Body of pancreas (tissue), 4 donors: ENCODE measurements at regions not wholly inside any gene's neighbourhood (a gene's known extent, or its start where the extent isn't known, plus 50 kb on each side); places are given as distances from the start of the nearest gene placed in this dataset.

Source experiments
- ATAC-seq: fragments of 150-250 bp; one replicate; pipeline ENCODE4 v1.9.1; 2016
- DNase-seq, 4 donors: peaks; one replicate each; pipeline ENCODE4 v3.0.0-alpha.2; 2019
- H3K27ac ChIP-seq, 4 donors: fragments of 200-600 bp; sonication (generic); 1 replicate in 3 of 4; 2 replicates in 1 of 4; pipeline versions ENCODE4 v1.5.1 to v1.6.1; 2016 to 2019; ENCODE audit warnings: mild to moderate bottlenecking in 1 of 4, mixed read lengths in 1 of 4, moderate library complexity in 1 of 4
- H3K27me3 ChIP-seq, 2 donors: fragments of 200-600 bp; sonication (generic); one replicate each; pipeline ENCODE4 v1.6.0; 2016; ENCODE audit warnings: mild to moderate bottlenecking in 1 of 2
- H3K36me3 ChIP-seq, 2 donors: fragments of 200-600 bp; sonication (generic); replicated peaks in 1 of 2; 2 replicates each; pipeline ENCODE4 v1.5.1; 2016; ENCODE audit warnings: low read depth in 2 of 2; ENCODE audit not compliant: insufficient read depth in 1 of 2
- H3K4me1 ChIP-seq: fragments of 200-600 bp; sonication (generic); one replicate; pipeline ENCODE4 v1.6.0; 2016
- H3K4me3 ChIP-seq, 2 donors: fragments of 200-600 bp; sonication (generic); 1 replicate in 1 of 2; 2 replicates in 1 of 2; pipeline ENCODE4 v1.5.1; 2016 to 2019
- H3K9me3 ChIP-seq, 3 donors: fragments of 200-600 bp; sonication (generic); 1 replicate in 2 of 3; 2 replicates in 1 of 3; pipeline ENCODE4 v1.5.1; 2016
- POLR2A ChIP-seq, 3 donors: fragments of 450-650 bp; IDR thresholded peaks; one replicate each; pipeline ENCODE4 v1.6.1; 2016; ENCODE audit warnings: antibody characterized with exemption in 3 of 3, mild to moderate bottlenecking in 2 of 3
- WGBS, 2 donors: methylation state at CpG; one replicate each; pipeline ENCODE4 v1.1.5; 2017; 5-methylcytosine and 5-hydroxymethylcytosine counted together
- intact Hi-C: fragments of 100-400 bp; cut with DNase I; formaldehyde crosslinking; loops from one replicate; pipeline ENCODE4 v1.15.1; 2023
- TF ChIP-seq, protein P1 (sequence below), 7 experiments: fragments of 450-650 bp in 4 of 7; fragments of 200-600 bp in 3 of 7; sonication (generic) in 3 of 7; IDR thresholded peaks; one replicate each; pipeline ENCODE4 v1.5.1; 2016 to 2019; ENCODE audit warnings: antibody characterized with exemption in 7 of 7

DNA sequence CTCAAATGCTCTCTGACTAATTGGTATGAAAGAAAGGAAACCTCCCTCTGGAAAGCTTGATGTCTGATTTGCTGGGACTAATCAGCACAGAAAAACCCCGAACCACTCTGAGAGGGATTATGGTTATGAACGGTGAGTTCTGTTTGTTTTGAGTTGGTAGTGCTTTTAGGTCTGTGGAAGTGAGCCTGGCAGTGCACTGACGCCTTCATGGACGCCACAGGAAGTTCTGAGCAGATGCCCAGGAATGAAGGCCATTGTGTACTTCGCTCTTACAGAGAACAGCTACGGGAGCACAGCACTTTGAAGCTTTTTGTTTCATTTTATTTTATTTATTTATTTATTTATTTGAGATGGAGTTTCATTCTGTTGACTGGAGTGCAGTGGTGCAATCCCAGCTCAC lies 754.1 kb downstream of the QKI start:
- H3K27ac ChIP-seq, result no peak overlapping the region
- DNase-seq (no peak), ATAC-seq (no peak)
- H3K4me3 ChIP-seq, result no peak overlapping the region
- H3K9me3 ChIP-seq, result no peaks in the 10 kb centered on the region
- no peaks in the 10 kb centered on the region for H3K27me3 ChIP-seq
- intact Hi-C loops, result no loop called here
- H3K4me1 ChIP-seq, result no peaks in the 10 kb centered on the region
- 54 to 56% methylated on average over 6 of the region's 6 CpGs for WGBS, 2 donors
- no peak for TF ChIP-seq POLR2A (IDR thresholded peaks at IDR 0.05)
- TF ChIP-seq, protein P1, sequence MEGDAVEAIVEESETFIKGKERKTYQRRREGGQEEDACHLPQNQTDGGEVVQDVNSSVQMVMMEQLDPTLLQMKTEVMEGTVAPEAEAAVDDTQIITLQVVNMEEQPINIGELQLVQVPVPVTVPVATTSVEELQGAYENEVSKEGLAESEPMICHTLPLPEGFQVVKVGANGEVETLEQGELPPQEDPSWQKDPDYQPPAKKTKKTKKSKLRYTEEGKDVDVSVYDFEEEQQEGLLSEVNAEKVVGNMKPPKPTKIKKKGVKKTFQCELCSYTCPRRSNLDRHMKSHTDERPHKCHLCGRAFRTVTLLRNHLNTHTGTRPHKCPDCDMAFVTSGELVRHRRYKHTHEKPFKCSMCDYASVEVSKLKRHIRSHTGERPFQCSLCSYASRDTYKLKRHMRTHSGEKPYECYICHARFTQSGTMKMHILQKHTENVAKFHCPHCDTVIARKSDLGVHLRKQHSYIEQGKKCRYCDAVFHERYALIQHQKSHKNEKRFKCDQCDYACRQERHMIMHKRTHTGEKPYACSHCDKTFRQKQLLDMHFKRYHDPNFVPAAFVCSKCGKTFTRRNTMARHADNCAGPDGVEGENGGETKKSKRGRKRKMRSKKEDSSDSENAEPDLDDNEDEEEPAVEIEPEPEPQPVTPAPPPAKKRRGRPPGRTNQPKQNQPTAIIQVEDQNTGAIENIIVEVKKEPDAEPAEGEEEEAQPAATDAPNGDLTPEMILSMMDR (IDR thresholded peaks at IDR 0.05), result no peak
- H3K36me3 ChIP-seq, result no peaks in the 10 kb centered on the region

DNA sequence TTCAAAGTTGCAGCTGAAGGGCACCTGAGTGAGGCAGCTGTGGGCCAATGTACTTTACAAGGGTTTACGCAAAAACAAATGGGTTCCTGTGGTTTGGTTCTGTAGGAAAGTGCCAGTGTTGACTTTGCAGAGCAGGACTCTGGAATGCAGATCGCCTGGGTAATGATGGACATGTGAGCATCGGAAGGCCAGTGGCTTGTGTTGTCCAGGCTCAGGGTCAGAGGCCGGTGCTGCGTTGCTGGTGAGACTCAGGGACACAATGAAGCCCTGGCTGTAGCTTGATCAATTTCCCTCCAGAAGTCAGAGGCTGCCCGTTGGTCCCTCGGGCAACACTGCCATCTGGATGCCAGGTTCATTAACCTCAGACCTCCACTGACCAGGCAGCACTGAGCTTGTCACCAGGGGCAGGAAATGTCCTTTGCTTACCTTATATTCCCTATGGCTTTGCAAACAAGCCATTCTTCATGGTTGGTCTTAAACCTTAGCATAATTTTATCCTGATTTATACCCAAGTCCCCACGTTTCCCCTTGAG lies 753.4 kb downstream of the QKI start:
- WGBS, 2 donors, result 55 to 66% methylated on average over 5 to 8 of the region's 8 CpGs
- intact Hi-C loops, result no loop called here
- Histone ChIP-seq H3K36me3 (no peaks in the 10 kb centered on the region), H3K27ac (no peak overlapping the region), H3K27me3 (no peaks in the 10 kb centered on the region), H3K4me1 (no peaks in the 10 kb centered on the region), H3K4me3 (no peak overlapping the region), H3K9me3 (no peaks in the 10 kb centered on the region)
- TF ChIP-seq POLR2A (IDR thresholded peaks at IDR 0.05), result no peak
- TF ChIP-seq, protein P1 (IDR thresholded peaks at IDR 0.05), result peak in 3 of 7 experiments; percentile 4 to 17 (median 6)
- DNase-seq (peak in 2 of 4 donors; percentile 8 to 19), ATAC-seq (no peak)

DNA sequence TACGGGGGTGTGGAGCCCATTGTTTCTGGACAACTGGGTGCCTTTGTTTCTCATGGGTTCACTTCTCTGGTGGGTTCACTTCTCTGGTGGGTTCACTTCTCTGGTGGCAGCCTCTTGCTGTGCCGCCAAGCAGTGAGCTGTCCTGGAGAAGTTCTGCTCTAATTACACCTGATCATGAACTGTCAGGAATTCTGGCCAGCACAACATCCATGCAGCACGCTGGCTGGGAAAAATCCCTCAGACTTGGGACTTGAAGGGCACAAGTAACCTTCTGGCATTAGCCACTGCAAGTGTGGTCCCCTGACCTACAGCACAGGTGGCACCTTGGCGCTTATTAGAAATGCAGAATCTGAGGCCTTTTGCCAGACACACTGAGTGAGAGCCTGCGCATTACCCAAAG lies 752.5 kb downstream of the QKI start:
- Histone ChIP-seq H3K27ac (no peak overlapping the region), H3K27me3 (no peaks in the 10 kb centered on the region), H3K4me1 (no peaks in the 10 kb centered on the region), H3K36me3 (no peaks in the 10 kb centered on the region), H3K9me3 (no peaks in the 10 kb centered on the region), H3K4me3 (no peak overlapping the region)
- ATAC-seq (no peak), DNase-seq (no peak)
- TF ChIP-seq POLR2A (IDR thresholded peaks at IDR 0.05), result no peak
- TF ChIP-seq, protein P1 (IDR thresholded peaks at IDR 0.05), result no peak
- WGBS, 2 donors, result 81 to 92% methylated on average over 4 to 5 of the region's 5 CpGs
- intact Hi-C loops, result no loop called here

DNA sequence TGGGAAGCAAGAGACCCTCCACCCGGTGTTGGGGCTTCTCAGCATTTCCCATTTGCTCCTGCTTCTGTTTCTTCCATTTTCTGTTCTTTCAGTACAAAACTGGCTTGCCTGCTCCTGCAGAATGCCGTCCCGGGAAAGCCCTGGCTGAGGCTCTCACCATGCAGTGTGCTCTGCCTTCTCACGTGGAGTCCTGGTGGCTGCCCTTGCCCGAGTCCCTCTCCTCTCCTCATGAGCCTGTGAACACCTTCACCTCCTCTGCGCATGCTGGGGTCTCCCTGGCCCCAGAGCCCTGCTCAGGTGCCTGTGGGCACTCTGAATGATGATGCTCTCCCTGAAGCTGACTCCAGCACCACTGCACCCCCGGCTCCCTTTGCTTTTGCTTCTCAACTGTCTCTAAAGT lies 752.0 kb downstream of the QKI start:
- H3K36me3 ChIP-seq, result no peaks in the 10 kb centered on the region
- TF ChIP-seq, protein P1 (IDR thresholded peaks at IDR 0.05), result no peak
- TF ChIP-seq POLR2A (IDR thresholded peaks at IDR 0.05), result no peak
- no peak for DNase-seq
- H3K4me1 ChIP-seq, result no peaks in the 10 kb centered on the region
- 45 to 57% methylated on average over 7 of the region's 7 CpGs for WGBS, 2 donors
- H3K9me3 ChIP-seq, result no peaks in the 10 kb centered on the region
- H3K4me3 ChIP-seq, result no peak overlapping the region
- no peaks in the 10 kb centered on the region for H3K27me3 ChIP-seq
- no peak for ATAC-seq
- intact Hi-C loops, result no loop called here
- no peak overlapping the region for H3K27ac ChIP-seq

DNA sequence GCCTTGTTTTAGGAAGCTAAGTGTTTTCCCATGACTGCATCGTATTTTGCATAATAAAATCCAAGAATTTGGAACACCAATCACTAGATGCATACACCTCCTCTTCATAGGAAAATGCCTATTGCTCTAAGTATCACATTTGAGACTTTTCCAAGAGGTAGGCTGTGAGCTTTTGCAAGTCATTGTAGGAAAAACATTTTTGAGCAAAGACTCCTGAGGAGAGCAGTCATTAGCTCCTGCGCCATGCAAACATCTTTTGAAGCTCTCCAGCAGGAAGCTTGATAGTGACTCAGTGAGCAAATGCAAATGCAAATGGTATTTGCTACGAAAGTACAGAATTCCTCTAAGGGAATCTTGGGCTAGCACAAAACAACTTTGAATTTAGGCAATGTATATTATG lies 750.4 kb downstream of the QKI start:
- Histone ChIP-seq H3K4me1 (no peaks in the 10 kb centered on the region), H3K4me3 (no peak overlapping the region), H3K27ac (no peak overlapping the region), H3K9me3 (no peaks in the 10 kb centered on the region), H3K27me3 (no peaks in the 10 kb centered on the region), H3K36me3 (no peaks in the 10 kb centered on the region)
- 55 to 66% methylated on average over 3 of the region's 3 CpGs for WGBS, 2 donors
- ATAC-seq, result no peak
- TF ChIP-seq POLR2A (IDR thresholded peaks at IDR 0.05), result no peak
- TF ChIP-seq, protein P1 (IDR thresholded peaks at IDR 0.05), result no peak
- DNase-seq, result no peak
- intact Hi-C loops, result no loop called here
